HG03045 (cell line): ENCODE measurements at regions not wholly inside any gene's neighbourhood (a gene's known extent, or its start where the extent isn't known, plus 50 kb on each side); places are given as distances from the start of the nearest gene placed in this dataset.

ENCODE experiments used
- ATAC-seq: cut with Tn5 transposase; IDR thresholded peaks from one replicate; pipeline ENCODE4 v1.9.1; 2021; ENCODE audit warnings: mild to moderate bottlenecking, moderate library complexity; ENCODE audit not compliant: unreplicated experiment

DNA sequence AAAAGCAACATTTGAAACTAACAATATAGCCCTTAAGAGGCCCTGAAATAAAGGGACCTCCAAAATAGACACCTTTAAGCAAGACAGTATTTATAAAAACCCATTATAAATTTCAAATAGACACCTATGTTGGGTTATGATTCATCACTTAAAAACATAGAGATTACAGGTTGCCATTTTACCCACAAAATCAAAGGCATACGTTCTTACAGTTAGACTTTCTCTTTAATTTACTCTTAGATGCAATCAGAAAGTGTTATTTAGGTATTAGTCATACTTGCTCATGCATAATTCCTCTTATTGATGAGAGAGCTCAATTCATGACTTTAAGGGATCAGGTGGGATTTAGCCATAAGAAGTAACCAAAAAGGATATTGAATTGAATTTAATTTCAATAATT, 51.5 kb upstream of the TMEM200A start:
- no peak for ATAC-seq

DNA sequence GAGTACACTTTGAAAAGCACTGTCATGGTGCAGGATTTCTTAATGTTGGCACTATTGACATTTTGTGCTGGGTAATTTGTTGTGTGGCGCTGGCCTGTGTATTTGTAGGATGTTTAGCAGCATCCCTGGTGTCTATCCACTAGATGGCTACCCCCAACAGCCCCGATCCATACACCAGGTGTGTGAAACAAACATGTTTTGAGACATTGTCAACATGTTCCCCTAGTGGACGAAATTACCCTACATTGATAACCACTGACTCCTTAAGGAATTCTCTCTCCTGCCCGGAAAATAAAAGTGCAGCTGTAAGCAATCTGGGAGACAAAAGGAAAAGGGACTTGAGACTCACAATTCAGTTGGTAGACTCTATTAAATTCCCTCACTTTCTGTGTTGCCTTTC, 52.6 kb upstream of the TMEM200A start:
- no peak for ATAC-seq

GRCh38 chr6:130309028-130309427, 56.8 kb upstream of the TMEM200A start:
- ATAC-seq: no peak

GRCh38 chr6:130307752-130308361, 58.0 kb upstream of the TMEM200A start:
- no peak for ATAC-seq

DNA sequence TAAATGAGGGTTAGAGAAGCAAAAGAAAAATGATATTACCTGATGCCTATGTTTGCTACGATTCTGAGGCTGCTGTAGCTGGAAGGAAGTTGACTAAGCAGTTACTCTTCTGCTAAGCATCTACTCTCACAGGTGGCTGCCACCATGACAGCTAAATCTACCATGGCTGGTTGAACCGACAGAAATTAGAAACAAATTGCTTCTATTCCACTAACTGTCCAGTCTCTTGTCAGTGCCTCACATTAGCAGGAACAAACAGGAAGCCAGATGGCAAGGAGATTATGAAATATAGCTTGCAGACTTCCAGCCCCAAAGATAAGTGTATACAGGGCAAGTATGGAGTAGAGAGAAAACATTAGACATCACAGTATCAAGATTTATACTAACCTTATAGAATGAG, 59.4 kb upstream of the TMEM200A start:
- ATAC-seq: no peak

DNA sequence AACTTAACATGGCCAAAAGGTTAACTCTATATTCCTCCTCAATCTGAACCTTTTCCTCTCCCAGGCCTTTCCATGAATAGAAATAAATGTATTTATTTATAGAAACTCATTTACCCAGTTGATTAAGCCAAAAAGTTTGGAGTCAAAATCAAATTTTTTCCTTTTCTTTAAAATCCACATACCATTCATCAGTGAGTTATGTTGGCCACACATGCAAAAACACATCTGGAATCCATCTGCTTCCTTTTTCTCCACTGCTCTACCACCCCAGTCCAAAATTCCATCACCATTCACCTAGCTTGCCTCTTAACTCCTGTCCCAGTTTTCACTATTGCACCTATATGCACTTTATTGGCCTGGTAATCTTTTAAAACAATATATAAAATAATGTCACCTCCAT, 62.4 kb upstream of the TMEM200A start:
- ATAC-seq: no peak

DNA sequence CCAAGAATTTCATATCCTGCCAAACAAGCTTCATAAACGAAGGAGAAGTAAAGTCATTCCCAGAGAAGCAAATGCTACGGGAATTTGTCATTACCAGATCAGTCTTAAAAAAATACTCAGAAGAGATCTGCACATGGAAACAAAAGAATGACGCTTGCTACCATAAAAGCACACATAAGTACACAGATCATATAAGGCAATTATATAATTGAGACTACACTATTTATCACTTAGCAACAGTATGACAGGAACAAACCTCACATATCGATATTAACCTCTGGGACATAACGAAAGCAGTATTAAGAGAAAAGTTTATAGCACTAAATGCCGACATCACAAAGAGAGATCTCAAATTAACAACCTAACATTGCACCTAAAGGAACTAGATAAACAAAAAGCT, 67.6 kb upstream of the TMEM200A start:
- ATAC-seq: no peak

DNA sequence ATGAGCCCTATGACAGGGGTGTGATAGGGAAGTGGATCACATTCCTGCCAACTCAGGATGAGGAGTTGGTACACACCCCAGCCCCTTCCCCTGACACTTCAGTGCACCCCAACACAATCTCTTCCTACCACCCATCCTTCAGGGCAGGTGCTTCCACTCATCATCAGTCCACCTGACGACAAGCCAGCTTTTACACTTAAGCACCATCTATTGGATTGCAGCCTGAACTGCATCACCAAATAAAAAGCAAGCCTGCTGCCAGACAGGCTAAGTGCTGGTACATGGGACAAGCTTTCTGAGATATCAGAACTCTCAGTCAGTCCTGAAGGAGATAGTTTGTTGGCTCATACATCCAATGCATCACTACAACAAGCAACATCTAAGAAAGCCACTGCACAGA, 69.0 kb upstream of the TMEM200A start:
- no peak for ATAC-seq

DNA sequence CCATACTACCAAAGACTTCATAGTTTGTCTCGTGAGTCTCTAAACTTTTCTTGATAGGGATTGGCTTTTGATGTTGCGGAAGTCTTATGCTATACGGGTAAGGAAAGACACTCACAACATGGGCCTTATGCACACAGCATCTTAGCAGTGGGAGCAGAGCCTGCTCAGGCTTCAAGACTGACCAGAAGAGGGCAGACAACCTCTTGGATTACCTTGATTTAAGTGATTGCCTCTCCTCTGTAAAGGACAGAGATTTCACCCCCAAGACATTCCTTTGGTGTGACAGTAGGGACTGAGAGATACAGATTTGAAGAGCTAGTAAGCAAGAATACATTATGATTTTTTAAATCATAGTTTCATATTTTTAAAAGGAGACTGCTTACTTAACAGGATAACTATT, 71.0 kb upstream of the SAMD3 start:
- ATAC-seq: peak; percentile 52

DNA sequence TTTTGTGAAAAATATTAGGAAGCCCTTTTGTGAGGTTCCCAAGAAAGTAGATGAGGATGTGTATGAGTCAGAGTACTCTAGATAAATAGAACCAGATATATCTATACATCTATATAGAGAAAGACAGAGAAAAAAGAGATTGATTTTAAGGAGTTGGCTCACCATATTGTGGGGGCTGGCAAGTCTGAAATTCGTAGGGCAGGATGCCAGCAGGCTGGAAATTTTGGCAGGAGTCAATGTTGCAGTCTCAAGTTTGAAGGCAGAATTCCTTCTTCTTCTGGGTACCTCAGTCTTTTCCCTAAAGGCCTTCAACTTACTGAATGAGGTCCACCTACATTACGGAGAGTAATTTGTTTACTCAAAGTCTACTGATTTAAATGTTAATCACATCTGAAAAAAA, 65.3 kb upstream of the SAMD3 start:
- ATAC-seq: no peak

- peak; percentile 82 for ATAC-seq
These were observed 59.7 kb upstream of the SAMD3 start for GRCh38 chr6:130282234-130282995.

GRCh38 chr6:130276507-130276906, 53.8 kb upstream of the SAMD3 start:
- no peak for ATAC-seq

DNA sequence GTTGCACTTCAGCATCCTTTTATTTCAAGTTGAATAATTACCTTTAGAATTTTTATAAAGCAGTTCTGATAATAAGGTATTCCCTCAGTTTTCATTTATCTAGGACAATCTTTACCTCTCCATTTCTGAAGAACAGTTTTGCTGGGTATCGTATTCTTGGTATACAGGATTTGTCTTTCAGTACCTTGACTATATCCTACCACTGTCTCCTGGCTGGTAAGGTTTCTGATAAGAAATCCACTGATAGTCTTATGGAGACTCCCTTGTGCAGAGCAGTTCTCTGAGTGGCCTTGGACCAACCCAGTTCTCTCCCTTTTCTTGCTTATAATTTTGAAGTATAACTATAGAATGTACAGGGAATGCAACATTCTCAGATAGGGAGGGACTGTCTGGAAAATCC, 51.3 kb upstream of the SAMD3 start:
- no peak for ATAC-seq
